ENCODE measurements at regions not wholly inside any gene's neighbourhood (a gene's known extent, or its start where the extent isn't known, plus 50 kb on each side); places are given as distances from the start of the nearest gene placed in this dataset.

GRCh38 chr14:73784181-73784987 lies 67.2 kb upstream of the PTGR2 start:
- DNase-seq = no peak
- H3K36me3 ChIP-seq = no peaks in the 10 kb centered on the region
- peaks cover 4% of the 10 kb centered on the region; the same call in 1 of the 2 replicates for H3K4me1 ChIP-seq
- no peak for TF ChIP-seq CTCF (IDR thresholded peaks at IDR 0.05; ENCODE audit: low read depth, low read length)
- H3K4me3 ChIP-seq (ENCODE audit: low read depth, low read length) = no peak overlapping the region
- no peaks in the 10 kb centered on the region for H3K27me3 ChIP-seq
- H3K9me3 ChIP-seq = no peaks in the 10 kb centered on the region

GRCh38 chr14:73783107-73783727 lies 68.4 kb upstream of the PTGR2 start:
- Histone ChIP-seq H3K4me3 (ENCODE audit: low read depth, low read length) (no peak overlapping the region), H3K9me3 (no peaks in the 10 kb centered on the region), H3K4me1 (peaks cover 4% of the 10 kb centered on the region; the same call in 1 of the 2 replicates), H3K27me3 (no peaks in the 10 kb centered on the region), H3K36me3 (no peaks in the 10 kb centered on the region)
- TF ChIP-seq CTCF (IDR thresholded peaks at IDR 0.05; ENCODE audit: low read depth, low read length) = no peak
- no peak for DNase-seq

GRCh38 chr14:73782623-73783022 lies 68.4 kb upstream of the PNMA1 start:
- no peak for TF ChIP-seq CTCF (IDR thresholded peaks at IDR 0.05; ENCODE audit: low read depth, low read length)
- Histone ChIP-seq H3K4me3 (ENCODE audit: low read depth, low read length) (no peak overlapping the region), H3K4me1 (0 out of 2 replicates have a peak, but pooled peaks cover 4% of the 10 kb centered on the region), H3K27me3 (no peaks in the 10 kb centered on the region), H3K36me3 (no peaks in the 10 kb centered on the region), H3K9me3 (no peaks in the 10 kb centered on the region)
- DNase-seq = no peak

DNA sequence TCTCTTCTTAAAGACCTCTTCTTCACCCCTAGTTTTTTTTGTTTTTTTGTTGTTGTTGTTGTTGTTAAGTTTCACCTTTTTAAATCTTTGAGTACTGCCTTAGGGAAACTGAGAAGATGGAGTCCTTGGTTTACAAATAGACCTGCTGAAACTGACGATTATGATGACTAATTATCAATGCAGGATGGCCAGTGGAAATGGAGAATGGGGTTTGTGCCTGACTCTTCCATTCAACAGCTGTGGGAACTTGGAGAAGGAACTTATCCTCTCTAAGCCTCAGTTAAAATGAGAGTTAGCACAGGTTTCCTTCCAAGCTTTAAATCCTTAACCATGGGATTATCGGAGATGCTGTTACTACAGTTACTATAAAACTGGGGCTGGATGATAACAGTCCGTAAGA lies 66.7 kb upstream of the PNMA1 start:
- Histone ChIP-seq H3K4me1 (0 out of 2 replicates have a peak, but pooled peaks cover 4% of the 10 kb centered on the region), H3K9me3 (no peaks in the 10 kb centered on the region), H3K27me3 (no peaks in the 10 kb centered on the region), H3K36me3 (no peaks in the 10 kb centered on the region), H3K4me3 (ENCODE audit: low read depth, low read length) (no peak overlapping the region)
- TF ChIP-seq CTCF (IDR thresholded peaks at IDR 0.05; ENCODE audit: low read depth, low read length) = no peak
- no peak for DNase-seq

DNA sequence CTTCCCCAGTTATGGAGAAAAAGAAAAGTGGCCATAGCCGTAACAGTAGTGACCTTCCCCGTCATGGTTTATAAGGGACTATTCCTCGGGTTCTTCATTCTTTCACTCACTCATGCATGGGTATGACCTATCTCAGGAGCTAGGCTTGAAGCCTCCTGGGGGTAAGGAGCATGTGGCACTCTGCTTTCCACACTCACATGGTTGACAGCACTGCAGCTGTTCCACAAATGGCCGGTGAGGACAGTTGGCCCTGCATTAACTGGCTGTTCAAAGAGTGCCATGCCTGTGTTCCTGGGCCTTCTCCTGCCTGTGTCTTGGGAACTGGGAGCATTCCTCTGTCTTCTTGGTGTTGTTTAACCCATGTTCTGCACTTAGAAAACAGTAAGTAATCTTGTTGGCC lies 66.2 kb upstream of the PNMA1 start:
- DNase-seq = no peak
- 0 out of 2 replicates have a peak, but pooled peaks cover 4% of the 10 kb centered on the region for H3K4me1 ChIP-seq
- no peaks in the 10 kb centered on the region for H3K36me3 ChIP-seq
- H3K4me3 ChIP-seq (ENCODE audit: low read depth, low read length) = no peak overlapping the region
- TF ChIP-seq CTCF (IDR thresholded peaks at IDR 0.05; ENCODE audit: low read depth, low read length) = no peak
- H3K27me3 ChIP-seq = no peaks in the 10 kb centered on the region
- H3K9me3 ChIP-seq = no peaks in the 10 kb centered on the region

DNA sequence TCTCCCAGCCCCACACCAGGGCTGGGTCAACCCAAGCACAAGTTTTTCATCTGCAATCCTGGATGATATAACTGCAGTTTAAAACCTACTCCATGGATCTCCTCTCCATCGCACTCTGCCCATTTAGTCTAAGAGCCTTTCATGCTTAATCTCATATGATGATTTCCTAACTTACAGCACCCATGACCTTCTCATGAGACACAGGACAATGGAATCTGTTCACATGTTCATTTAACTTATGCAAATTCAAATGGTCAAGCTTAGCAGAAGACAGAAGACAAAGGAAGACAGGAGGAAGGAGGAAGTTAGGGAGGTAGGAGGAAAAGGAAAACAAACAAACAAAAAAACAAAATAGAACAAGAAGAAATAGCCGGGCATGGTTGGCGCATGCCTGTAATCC lies 64.6 kb upstream of the PNMA1 start:
- H3K27me3 ChIP-seq = no peaks in the 10 kb centered on the region
- TF ChIP-seq CTCF (IDR thresholded peaks at IDR 0.05; ENCODE audit: low read depth, low read length) = no peak
- no peaks in the 10 kb centered on the region for H3K36me3 ChIP-seq
- no peaks in the 10 kb centered on the region for H3K9me3 ChIP-seq
- no peak for DNase-seq
- no peaks in the 10 kb centered on the region for H3K4me1 ChIP-seq
- H3K4me3 ChIP-seq (ENCODE audit: low read depth, low read length) = no peak overlapping the region
